Hypothalamus (tissue), 51 donors: ENCODE measurements at regions not wholly inside any gene's neighbourhood (a gene's known extent, or its start where the extent isn't known, plus 50 kb on each side); places are given as distances from the start of the nearest gene placed in this dataset.
"Not testable (repeated sequence)": the region's sequence is repeated elsewhere in the genome, so short reads cannot be mapped to it uniquely, and the experiment has no call there.

Source experiments
- DNase-seq, 51 donors: peaks; one replicate each; lab custom pipeline; 2025; lab: John Stamatoyannopoulos, UW

DNA sequence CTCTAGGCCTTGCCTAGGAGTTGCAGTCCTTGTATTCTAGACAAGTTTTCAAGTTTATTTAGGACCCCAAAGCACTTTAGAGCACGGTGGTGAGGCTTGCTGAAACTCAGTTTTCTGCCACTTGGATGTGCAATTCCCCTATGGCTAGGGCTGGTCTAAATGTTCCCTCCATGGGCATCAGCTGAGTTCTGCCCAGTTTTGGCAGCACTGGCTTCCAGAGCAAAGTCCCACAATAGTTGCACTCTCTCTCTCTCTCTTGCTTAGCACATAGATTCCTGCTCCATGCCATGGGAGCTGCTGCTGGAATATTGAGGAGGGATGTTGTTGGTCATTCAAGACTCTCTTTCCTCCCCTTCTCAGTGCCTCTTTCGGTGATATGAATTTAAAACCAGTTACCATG is 760.2 kb upstream of the SLC39A10 start:
- no peak for DNase-seq

DNA sequence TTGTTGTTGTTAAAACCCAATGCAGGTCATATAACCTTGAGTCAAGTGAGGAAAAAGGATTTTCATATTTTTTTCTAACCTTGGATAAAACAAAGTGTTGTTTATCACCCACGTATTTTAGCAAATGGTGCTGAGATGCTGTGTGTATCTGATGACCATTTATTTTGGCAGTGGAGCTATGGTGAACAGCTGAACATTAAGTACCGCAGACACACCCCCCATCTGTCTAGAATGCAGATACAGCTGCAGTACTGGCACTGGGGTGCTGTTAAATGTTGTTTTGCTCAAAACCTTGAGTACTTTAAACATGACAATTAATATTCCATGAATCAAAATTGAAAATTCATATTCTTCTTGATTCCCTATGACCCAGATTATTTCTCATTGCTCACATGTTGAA is 773.3 kb upstream of the SLC39A10 start:
- no peak for DNase-seq

DNA sequence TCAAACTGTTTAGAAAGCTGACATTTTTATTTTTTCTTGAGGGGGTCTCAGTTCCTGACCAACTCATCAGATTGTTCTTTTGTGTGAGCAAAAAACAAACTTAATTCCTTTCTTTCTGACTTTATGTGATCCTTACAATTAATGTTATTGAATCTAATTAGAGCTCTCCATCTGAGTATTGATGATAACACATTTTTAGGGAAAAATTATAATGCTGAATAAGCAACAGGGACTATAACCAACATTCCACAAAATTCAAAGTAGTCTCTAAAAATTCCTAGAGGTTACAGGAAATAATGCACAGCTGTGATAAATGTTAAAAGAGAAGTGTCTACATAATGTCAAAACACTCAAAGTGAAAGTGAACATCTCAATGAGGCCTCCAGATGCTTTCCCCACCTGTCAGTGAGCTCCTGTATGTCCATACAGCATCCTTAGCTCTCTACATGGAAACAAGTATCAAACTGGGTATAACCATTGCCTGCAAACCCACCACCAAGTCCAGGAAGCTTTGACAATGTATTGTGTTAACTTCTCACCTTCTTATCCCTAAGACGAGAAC is 786.0 kb upstream of the SLC39A10 start:
- no peak for DNase-seq

DNA sequence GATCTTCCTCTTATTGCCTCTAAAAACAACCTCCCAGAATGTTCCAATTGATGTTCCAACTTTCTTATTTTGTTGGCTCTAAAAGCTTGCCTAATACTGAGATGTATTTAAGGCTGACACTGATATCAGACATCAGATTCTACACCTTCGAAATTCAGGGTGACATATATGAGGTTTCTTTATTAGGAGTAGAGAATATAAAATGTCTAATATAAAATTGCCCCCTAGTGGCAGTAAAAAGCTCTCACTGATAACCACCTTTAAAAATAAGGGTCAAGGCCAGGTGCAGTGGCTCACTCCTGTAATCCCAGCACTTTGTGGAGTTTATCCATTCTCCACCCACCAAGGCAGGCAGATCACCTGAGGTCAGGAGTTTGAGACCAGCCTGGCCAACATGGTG is 789.7 kb upstream of the SLC39A10 start:
- no peak for DNase-seq

DNA sequence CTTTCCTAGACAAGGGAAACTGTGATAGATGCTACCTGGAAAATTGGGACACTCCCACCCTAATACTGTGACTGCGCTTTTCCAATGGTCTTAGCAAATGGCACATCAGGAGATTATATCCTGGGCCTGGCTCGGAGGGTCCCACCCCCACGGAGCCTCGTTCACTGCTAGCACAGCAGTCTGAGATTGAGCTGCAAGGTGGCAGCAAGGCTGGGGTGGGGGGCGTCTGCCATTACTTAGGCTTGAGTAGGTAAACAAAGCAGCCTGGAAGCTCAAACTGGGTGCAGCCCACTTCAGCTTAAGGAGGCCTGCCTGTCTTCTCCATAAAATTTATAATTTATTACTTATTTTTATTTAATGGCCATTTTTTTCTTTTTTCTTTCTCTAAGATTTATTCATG is 802.1 kb upstream of the SLC39A10 start:
- peak in 1 of 51 donors; percentile 1 for DNase-seq

DNA sequence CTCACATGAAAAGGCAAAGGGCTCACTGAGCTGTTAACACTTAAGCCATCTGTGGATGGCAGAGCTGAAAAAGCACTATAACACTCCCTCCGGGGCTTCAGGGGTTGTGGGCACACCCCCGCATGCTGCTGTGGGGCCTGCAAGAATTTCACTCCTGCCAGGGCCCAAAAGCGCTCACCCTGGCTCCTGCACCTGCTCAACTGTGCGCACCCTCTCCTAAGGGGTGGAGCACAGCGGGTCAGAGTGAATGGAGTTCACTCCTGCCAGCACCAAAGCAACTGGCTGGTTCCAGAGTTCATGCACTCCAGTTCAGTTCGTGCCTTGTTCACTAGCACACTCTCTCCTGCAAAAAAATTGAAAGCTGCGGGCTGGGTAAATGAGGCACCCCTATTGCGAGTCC is 814.2 kb upstream of the SLC39A10 start:
- no peak for DNase-seq

DNA sequence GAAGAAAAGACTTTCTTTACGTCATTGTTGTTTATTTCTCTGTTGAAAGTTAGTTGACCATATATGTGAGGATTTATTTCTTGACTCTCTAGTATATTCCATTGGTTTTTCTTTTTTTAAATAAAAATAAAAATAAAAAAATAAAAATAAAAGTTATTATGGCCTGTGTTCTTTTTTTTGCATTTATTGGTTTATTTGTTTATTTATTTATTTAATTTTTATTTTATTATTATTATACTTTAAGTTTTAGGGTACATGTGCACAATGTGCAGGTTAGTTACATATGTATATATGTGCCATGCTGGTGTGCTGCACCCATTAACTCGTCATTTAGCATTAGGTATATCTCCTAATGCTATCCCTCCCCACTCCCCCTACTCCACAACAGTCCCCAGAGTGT is 822.7 kb upstream of the SLC39A10 start:
- not testable (repeated sequence) for DNase-seq

DNA sequence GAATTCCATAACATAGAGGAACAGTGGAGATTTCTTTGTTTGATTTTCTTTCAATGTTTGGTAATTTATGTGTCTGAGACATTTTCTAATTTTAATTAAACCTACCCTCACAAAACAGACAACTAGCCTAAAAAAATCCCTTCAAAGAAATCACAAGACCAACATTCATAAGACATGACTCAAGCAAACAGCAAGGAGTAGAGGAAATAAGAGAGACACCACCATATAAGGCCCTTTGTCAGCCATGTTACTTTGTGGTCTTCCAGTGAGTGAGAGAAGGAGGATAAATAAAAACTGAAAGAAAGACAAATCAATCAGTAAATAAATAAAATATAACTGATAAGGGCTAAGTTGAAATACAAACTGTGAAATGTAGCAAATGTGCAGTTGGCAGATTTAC is 830.8 kb upstream of the SLC39A10 start:
- no peak for DNase-seq

DNA sequence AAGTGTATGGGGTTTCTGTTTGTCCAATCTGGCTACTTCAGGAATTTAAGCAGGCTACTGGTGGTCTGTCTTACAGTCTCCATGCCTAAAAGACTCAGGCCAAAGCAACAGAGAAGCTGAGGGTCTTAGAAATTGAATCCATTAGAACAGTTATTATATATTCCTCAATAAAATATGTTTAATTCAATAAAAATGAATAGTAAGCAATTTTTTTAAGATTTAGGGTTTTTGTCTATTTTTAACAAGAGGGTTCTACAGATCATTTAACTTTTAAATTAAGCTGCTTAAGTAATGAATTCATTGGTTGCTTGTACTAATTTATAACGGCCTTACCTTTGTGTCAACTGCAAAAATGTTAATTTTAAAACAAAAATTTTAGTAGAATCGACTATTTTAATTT is 832.6 kb upstream of the SLC39A10 start:
- no peak for DNase-seq

DNA sequence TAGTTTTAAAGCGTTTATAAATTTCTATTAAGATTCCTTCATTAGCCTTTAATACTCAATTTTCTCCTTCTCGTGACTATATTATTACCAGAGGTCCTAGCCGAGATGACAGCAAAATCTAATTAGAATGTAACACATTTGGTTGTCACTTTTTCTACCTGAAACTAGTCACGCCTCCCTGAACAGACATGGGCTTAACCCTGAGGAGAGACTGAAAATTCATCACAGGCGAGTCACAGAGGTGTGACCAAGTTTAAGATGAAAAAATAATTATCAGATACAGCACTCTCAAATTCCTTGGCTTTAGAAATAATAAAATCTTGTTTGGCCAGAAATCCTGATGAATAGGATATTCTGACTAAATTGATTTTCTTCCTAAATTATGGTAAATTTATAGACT is 834.4 kb upstream of the SLC39A10 start:
- DNase-seq, result no peak

DNA sequence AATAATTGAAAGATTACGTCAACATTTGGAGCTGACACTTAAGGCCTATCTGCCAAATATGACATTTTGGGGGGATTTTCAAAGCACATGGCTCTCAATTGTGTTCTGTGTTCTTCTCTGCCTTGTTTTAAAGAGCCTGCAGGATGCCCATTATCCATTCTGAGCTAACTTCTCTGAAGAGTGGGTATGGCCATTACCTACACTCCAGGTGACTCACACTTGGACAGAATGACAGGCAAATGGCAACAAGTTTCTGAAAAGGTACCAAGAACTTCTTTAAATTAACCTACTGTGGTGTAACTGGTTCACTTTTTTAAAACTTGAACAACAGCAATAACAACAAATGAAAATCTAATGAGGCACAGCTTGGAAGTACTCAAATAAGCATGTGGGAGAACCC is 834.9 kb upstream of the SLC39A10 start:
- DNase-seq, result no peak

DNA sequence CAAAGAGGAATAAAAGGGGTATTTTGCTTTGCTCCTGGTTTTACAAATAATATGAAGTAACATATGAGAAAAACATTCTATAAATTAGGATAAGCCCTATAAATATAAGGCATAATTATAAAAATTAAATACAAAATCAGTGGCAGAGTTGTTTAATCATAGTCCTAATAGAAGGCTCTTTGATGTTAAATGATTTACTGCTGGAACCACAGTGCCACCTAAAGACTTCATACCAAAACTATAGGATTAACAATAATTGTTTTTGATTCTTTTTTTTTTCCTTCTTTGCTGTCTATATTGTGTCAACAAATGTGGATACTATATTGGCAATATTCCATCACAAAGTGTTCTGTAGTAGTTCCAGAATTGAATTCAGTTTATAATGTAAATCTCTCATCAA is 837.7 kb upstream of the SLC39A10 start:
- no peak for DNase-seq

DNA sequence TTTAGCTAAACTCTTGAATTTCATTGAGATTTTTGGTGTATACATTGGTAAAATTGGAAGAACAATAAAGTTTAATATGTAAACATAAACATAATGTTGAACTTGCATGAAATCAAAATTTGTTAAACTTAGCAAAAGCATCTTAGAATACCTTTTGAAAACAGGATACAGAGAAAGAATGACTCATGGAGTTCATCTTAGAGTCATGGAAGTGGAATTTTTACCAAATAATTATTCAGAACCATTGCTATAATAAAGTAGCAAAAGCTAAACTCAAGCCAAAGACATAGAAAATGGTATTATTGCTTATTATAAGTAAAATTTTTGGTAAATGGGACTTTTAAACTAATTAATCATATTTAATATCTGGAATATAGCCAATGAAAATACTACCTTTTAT is 841.6 kb upstream of the SLC39A10 start:
- DNase-seq, result no peak

DNA sequence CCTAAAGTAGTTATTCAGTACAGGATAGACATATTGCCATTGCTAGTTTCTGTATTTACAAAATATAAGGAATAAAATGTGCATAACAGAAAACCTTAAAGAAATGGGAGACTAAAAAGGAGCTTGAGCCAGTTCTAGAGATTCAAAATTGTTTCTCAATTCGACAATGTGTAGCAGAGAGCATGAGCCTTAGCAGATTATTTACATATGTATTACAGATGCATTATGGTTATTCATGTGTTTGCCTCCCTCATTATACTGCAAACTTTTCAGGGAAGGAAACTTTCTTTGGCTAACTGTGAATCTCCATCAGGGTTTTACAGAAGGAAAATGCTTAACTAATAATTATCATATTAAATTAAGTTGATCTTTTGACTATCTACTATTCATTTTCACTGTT is 854.4 kb upstream of the SLC39A10 start:
- no peak for DNase-seq

DNA sequence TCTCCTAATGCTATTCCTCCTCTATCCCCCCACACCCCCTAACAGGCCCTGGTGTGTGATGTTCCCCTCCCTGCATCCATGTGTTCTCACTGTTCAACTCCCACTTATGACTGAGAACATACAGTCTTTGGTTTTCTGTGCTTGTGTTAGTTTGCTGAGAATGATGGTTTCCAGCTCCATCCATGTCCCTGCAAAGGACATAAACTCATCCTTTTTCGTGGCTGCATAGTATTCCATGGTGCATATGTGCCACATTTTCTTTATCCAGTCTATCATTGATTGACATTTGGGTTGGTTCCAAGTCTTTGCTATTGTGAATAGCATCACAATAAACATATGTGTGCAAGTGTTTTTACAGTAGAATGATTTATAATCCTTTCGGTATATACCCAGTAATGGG is 870.0 kb upstream of the SLC39A10 start:
- not testable (repeated sequence) for DNase-seq

DNA sequence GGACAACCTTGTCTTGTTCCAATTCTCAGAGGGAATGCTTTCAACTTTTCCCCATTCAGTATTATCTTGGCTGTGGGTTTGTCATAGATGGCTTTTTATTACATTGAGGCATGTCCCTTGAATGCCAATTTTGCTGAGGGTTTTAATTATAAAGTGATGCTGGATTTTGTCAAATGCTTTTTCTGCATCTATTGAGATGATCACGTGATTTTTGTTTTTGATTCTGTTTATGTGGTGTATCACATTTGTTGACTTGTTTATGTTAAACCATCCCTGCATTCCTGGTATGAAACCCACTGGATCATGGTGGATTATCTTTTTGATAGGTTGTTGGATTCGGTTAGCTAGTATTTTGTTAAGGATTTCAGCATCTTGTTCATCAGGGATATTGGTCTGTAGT is 885.6 kb upstream of the SLC39A10 start:
- DNase-seq, result not testable (repeated sequence)

DNA sequence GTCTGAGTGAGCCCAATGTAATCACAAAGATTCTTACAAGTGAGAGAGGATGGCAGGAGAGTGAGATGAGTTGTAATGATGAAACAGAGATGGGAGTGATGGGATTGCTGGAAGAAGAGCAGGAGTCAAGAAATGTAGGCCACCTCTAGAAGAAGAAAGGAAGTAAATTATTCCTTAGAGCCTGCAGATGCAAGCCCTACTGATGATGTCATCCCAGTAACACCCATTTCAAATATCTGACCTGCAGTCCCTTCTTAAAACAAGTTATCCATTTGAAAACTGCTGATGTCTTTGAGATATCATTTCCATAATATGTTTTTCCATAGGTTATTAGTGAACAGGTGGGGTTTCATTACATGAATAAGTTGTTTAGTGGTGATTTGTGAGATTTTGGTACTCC is 888.0 kb upstream of the SLC39A10 start:
- DNase-seq, result no peak

DNA sequence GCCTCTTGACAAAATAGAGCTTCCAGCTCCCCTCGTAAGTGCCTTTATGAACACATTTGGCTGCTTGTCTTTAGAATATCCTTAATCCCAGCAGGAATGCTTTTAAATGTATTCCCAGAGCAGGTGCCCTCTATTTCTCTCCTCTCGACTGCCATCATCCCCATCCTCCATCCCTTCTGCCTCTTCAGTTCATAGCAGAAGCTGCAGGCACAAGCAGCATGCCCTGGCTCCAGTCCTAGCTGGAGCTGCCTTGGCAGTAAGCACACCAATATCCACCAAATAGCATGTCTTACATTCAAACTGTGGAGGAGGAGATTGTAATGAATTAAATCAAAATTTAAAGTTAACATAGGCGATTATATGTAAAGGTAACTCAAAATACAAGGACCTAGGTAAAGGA is 891.3 kb upstream of the SLC39A10 start:
- DNase-seq, result no peak

DNA sequence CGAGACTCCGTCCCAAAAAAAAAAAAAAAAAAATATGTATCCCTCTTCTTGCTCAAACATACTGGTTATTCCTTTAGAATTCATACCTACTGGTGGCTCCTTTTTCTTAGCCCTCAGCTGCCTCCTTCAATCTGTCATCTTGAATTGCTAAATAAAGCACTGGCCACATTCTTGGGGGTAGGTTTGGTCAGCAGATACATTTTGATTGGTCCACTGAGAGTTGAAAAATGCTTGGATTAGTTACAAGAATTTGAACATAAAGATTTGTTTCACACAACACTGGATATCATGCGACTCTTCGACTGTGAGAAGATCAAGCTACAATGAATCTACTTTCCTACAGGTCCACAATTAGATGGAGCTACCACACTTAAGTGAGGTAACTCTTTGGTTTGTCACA is 906.1 kb upstream of the SLC39A10 start:
- DNase-seq, result no peak

DNA sequence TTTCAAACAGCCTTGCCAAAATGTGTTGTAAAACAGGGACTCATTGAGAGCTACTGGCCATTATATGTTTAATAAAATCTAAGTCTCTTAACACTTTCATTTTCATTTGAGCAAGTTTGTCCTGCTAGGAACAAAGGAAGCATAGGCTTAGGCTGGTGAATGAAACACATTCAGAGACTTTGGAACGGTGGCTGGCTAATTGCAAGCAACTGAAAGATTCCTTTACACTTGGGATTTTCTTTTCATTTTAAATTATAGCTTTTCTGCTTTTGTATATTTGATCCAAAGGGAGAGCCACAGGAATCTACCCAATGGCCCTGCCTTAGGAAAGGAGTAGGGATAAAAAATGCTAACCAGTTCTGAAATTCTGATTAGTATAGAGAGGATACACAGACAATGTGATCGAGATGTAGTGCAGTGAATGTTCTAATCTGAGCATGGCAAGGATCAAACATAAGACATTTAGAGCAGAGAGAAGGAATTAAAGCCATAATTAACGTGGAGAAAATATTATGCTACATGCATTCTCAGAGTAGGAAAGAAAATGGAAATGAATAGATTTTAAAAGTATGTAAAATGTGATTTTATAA is 911.4 kb upstream of the SLC39A10 start:
- DNase-seq, result no peak

DNA sequence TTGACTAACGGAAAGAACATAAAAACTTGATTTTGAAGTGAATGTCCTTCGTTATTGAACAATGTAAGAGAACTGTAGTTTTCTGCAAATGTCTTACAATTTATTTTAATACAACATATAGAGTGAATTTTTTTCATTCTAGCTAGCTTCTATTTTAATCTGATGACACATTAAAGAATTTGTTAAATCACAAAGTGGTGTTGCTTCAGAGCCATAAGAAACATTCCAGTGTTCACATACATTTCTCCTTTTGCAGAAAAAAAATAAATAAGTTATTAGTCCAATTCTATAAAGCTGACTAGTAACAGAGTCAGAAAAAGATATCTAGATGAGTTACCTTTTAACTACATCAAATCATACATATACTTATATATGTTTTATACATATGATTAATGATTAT is 914.3 kb upstream of the SLC39A10 start:
- DNase-seq, result no peak

DNA sequence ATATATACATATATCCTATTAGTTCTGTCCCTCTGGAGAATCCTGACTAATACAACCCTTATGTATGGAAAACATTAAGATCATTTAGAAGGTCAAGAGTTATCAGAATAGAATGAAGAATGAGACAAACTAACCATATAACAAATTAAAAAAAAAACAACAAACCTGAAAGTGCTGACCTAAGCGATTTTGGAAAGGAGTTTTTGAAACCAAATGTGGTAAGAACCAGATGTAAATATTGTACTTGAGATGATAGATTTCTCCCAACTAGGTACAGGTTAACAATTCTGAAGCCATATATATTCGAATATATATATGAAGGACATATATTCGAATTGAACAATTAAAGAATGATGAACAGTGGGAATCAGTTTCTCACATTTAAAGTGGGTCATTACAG is 917.8 kb upstream of the SLC39A10 start:
- DNase-seq, result no peak

DNA sequence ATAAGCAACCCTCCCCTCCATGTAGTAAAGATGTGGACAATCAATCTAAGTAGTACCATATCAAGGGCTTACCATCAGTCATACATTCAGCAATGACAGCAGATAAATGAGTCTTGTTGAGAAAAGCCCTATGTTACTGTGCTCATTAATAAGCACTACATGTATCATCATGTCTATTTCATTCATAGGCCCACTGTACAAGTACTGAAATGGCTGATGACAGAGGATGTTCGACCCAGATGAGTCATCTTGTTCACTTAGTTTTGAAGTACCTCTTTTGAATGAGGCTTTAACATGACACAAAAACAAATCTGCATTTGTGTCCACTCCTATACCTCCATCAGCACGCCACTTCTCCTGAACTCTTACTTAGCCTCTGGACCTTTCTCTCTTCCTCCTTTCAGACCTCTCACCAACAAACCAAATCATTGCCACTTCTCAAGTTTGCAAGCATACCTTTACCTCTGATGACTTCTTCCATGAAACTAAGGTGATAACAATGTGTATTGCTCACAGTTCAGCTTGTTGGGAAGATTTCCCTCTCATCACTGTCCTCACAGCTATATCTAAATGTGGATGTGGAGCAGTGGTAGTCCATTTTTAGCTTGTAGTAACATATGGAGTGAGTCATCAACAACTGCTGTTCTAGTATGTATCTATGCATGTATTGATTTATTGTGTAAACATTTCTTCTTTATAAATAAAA is 921.0 kb upstream of the SLC39A10 start:
- DNase-seq, result no peak
